Breast epithelium (tissue), 3 donors: ENCODE measurements at regions not wholly inside any gene's neighbourhood (a gene's known extent, or its start where the extent isn't known, plus 50 kb on each side); places are given as distances from the start of the nearest gene placed in this dataset.

Experiments used
- CTCF ChIP-seq, 3 donors: fragments of 450-650 bp; IDR thresholded peaks; one replicate each; pipeline ENCODE4 v1.5.1; 2016 to 2017; ENCODE audit warnings: antibody characterized with exemption in 3 of 3, mild to moderate bottlenecking in 3 of 3, moderate library complexity in 3 of 3
- POLR2A ChIP-seq: fragments of 450-650 bp; IDR thresholded peaks from one replicate; pipeline ENCODE4 v1.6.1; 2016; ENCODE audit warnings: antibody characterized with exemption, mild to moderate bottlenecking, moderate library complexity
- POLR2AphosphoS5 ChIP-seq, 3 donors: sonication (generic); formaldehyde crosslinking; IDR thresholded peaks; one replicate each; pipeline ENCODE4 v1.6.1; 2017; ENCODE audit warnings: antibody characterized with exemption in 3 of 3

DNA sequence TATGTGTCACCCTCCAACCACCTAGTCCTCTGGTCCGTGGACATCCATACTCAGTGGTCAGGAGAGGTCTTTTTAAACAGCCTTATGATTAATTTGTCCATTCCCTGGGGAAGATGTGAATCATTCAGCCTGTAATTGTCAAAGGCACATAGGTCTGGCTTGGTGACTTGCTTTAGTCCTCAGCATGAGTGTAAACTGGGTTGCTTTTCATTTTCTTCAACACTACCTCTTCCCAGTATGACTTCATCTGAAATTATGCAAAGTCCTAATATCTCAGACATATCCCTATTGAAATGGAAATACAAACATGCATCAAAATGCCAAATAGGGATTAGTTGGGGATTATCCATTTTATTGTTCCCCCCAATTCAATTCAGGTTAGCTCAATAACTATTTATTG lies 208.3 kb upstream of the AMOT start:
- TF ChIP-seq POLR2AphosphoS5 (IDR thresholded peaks at IDR 0.05) = no peak
- no peak for TF ChIP-seq POLR2A
- no peak for TF ChIP-seq CTCF (IDR thresholded peaks at IDR 0.05)
